HepG2 (cell line): ENCODE measurements at regions not wholly inside any gene's neighbourhood (a gene's known extent, or its start where the extent isn't known, plus 50 kb on each side); places are given as distances from the start of the nearest gene placed in this dataset.

Experiments used
- ATAC-seq: fragments of 200-7000 bp; cut with Tn5 transposase; 3 replicates; pipeline ENCODE4 v1.9.1; 2020; ENCODE audit warnings: mild to moderate bottlenecking, moderate library complexity
- BruUV-seq: library from RNA; stranded (reverse); fragments of 400-500 nt; replicated peaks from 2 replicates; lab custom pipeline; 2021; lab: Mats Ljungman, UMichigan
- CTCF ChIA-PET: fragments of 300-600 bp; formaldehyde crosslinking; extraction: SDS; loops from one replicate; lab custom pipeline; 2021; ENCODE audit warnings: low total read pairs, inconsistent platforms, low intra/inter-chr PET ratio; lab: Yijun Ruan, JAX
- POLR2A ChIA-PET: fragments of 350-600 bp; sonication (Branson Sonifier 250); formaldehyde crosslinking; loops from one replicate; lab custom pipeline; 2020; ENCODE audit warnings: antibody characterized with exemption, inconsistent platforms; lab: Yijun Ruan, JAX
- DNase-seq: peaks from one replicate; pipeline ENCODE4 v3.0.0-alpha.2; 2015; ENCODE audit warnings: low spot score
- FAIRE-seq: peaks from 3 replicates; lab custom pipeline; 2011; peaks lifted over from hg19 to GRCh38; lab: Jason Lieb, UNC
- H2AFZ ChIP-seq: one replicate; pipeline ENCODE4 v1.6.1; 2011; ENCODE audit warnings: low read length, inconsistent platforms
- H3K27ac ChIP-seq: fragments of 300-600 bp; 3 replicates; pipeline ENCODE4 v1.8.0; 2011; ENCODE audit warnings: mixed run types, mild to moderate bottlenecking, mixed read lengths, low read length, inconsistent platforms; ENCODE audit not compliant: insufficient read depth; ENCODE audit errors: extremely low read length
- H3K27me3 ChIP-seq, 2 experiments: fragments of 200-600 bp in 1 of 2; 2 replicates in 1 of 2; 3 replicates in 1 of 2; pipeline versions ENCODE4 v1.6.0 to v1.8.0; 2011; ENCODE audit warnings: low read length in 2 of 2, mild to moderate bottlenecking in 2 of 2, moderate library complexity in 2 of 2, inconsistent platforms in 1 of 2; ENCODE audit not compliant: insufficient read depth in 2 of 2, control insufficient read depth in 1 of 2
- H3K36me3 ChIP-seq, 2 experiments: fragments of 200-600 bp in 1 of 2; replicated peaks in 1 of 2; 2 replicates in 1 of 2; 3 replicates in 1 of 2; pipeline versions ENCODE4 v1.5.1 to v1.8.0; 2011; ENCODE audit warnings: low read length in 2 of 2, inconsistent platforms in 1 of 2; ENCODE audit not compliant: insufficient read depth in 2 of 2, control insufficient read depth in 1 of 2
- H3K4me1 ChIP-seq: 2 replicates; pipeline ENCODE4 v1.5.1; 2012; ENCODE audit warnings: low read length, inconsistent platforms; ENCODE audit not compliant: insufficient read depth
- H3K4me2 ChIP-seq: 2 replicates; pipeline ENCODE4 v1.6.0; 2011; ENCODE audit warnings: low read depth, low read length, inconsistent platforms
- H3K4me3 ChIP-seq, 3 experiments: fragments of 200-600 bp in 1 of 3; sonication (generic), shearing (Covaris generic) in 1 of 3; replicated peaks in 1 of 3; 2 replicates each; pipeline ENCODE4 v1.5.1; 2011 to 2016; ENCODE audit warnings: low read length in 3 of 3, inconsistent platforms in 2 of 3, low read depth in 2 of 3, mild to moderate bottlenecking in 2 of 3, control low read depth in 1 of 3, mixed read lengths in 1 of 3; ENCODE audit not compliant: insufficient read depth in 1 of 3
- H3K79me2 ChIP-seq: one replicate; pipeline ENCODE4 v1.6.1; 2011; ENCODE audit warnings: low read length, inconsistent platforms; ENCODE audit not compliant: insufficient read depth
- H3K9ac ChIP-seq: 2 replicates; pipeline ENCODE4 v1.6.0; 2011; ENCODE audit warnings: mild to moderate bottlenecking, low read depth, low read length, inconsistent platforms; ENCODE audit not compliant: insufficient read depth
- H3K9me3 ChIP-seq: 2 replicates; pipeline ENCODE4 v1.5.1; 2012; ENCODE audit warnings: mild to moderate bottlenecking, low read length
- H4K20me1 ChIP-seq: 2 replicates; pipeline ENCODE4 v1.6.0; 2011; ENCODE audit warnings: inconsistent platforms, mild to moderate bottlenecking, low read length, moderate library complexity; ENCODE audit not compliant: insufficient read depth
- GABPB1 ChIP-seq: IDR thresholded peaks from 2 replicates; pipeline ENCODE4 v1.6.1; 2016; ENCODE audit warnings: mild to moderate bottlenecking, missing genetic modification reagents, moderate library complexity, missing compliant biosample characterization
- NFRKB ChIP-seq: fragments of 450-650 bp; IDR thresholded peaks from 2 replicates; pipeline ENCODE4 v1.6.1; 2017
- PAX8 ChIP-seq: sonication (generic); formaldehyde crosslinking; IDR thresholded peaks from 2 replicates; pipeline ENCODE4 v1.8.0; 2022; ENCODE audit warnings: mild to moderate bottlenecking, missing genetic modification reagents, borderline replicate concordance
- PCBP2 ChIP-seq: fragments of 200-400 bp; formaldehyde crosslinking; optimal IDR thresholded peaks from 2 replicates; pipeline ENCODE3; 2018; ENCODE audit warnings: low read length, low read depth; ENCODE audit not compliant: poor library complexity, severe bottlenecking
- SMARCC2 ChIP-seq: fragments of 450-650 bp; IDR thresholded peaks from 2 replicates; pipeline ENCODE4 v1.6.1; 2017; ENCODE audit warnings: antibody characterized with exemption, mild to moderate bottlenecking
- ZNF678 ChIP-seq: sonication (generic); formaldehyde crosslinking; IDR thresholded peaks from 2 replicates; pipeline ENCODE4 v1.4.0; 2020; ENCODE audit warnings: mild to moderate bottlenecking, missing genetic modification reagents
- WGBS: methylation state at CpG from one replicate; pipeline ENCODE4 v1.1.6; 2017; ENCODE audit warnings: low lambda C conversion rate; 5-methylcytosine and 5-hydroxymethylcytosine counted together
- in situ Hi-C: cut with HindIII; loops from 2 replicates; pipeline ENCODE4 v1.10.0; 2017; ENCODE audit warnings: low pct_unique_long_range_greater_than_20kb; ENCODE audit not compliant: extremely low pct_ligation_motif_present
- intact Hi-C: fragments of 100-400 bp; cut with micrococcal nuclease; formaldehyde crosslinking; loops from one replicate; pipeline ENCODE4 v1.10.0; 2022; ENCODE audit not compliant: unreplicated experiment
- TF ChIP-seq, protein P1 (sequence below): IDR thresholded peaks from 2 replicates; pipeline ENCODE4 v1.6.1; 2016; ENCODE audit warnings: missing genetic modification reagents, missing compliant biosample characterization
- TF ChIP-seq, protein P2 (sequence below): sonication (generic); formaldehyde crosslinking; IDR thresholded peaks from 2 replicates; pipeline ENCODE4 v1.5.0; 2020; ENCODE audit warnings: mild to moderate bottlenecking, missing genetic modification reagents
- TF ChIP-seq, protein P3 (sequence below): sonication (generic); formaldehyde crosslinking; IDR thresholded peaks from 2 replicates; pipeline ENCODE4 v1.5.0; 2020; ENCODE audit warnings: mild to moderate bottlenecking, missing genetic modification reagents

DNA sequence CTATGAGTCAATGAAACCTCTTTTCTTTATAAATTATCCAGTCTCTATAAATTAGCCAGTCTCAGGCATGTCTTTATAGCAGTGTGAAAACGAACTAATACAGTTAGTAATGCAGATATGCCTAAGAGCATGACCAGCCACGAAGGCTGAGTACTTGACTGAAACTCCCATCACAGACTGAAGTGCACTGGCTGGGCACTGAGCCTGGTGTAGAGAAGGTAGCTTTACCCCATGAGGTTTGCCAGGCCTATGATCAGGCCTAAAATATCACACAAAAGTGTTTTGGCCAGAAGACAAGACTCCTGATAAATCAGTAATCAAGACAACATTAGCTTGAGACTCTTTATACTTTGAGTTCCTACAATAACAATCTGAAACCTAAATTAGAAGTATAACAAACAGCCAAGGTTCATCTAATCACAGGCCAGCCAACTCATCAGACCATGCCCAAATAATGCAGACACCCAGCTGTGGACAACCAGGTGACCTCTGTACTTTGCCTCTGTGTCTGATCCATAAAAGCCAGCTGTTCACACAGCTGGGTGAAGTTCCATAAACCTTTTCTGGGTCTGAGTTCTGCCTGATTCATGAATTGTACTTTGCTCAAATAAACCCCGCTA is 771.8 kb upstream of the SLITRK1 start:
- Histone ChIP-seq H3K9ac (no peak overlapping the region), H3K4me1 (no peaks in the 10 kb centered on the region), H2AFZ (no peak overlapping the region), H3K27ac (no peak overlapping the region), H4K20me1 (no peaks in the 10 kb centered on the region), H3K4me2 (no peak overlapping the region), H3K79me2 (no peaks in the 10 kb centered on the region), H3K9me3 (no peaks in the 10 kb centered on the region), H3K4me3 (no peak overlapping the region), H3K27me3 (no peaks in the 10 kb centered on the region)
- FAIRE-seq (no peak), DNase-seq (no peak), ATAC-seq (no peak)
- in situ Hi-C loops = no loop called here
- POLR2A ChIA-PET = no interaction called here
- BruUV-seq = no TSS peak
- CTCF ChIA-PET = no interaction called here
- 5% methylated on average over 3 of the region's 3 CpGs for WGBS
- intact Hi-C loops = no loop called here
- TF ChIP-seq, protein P1, sequence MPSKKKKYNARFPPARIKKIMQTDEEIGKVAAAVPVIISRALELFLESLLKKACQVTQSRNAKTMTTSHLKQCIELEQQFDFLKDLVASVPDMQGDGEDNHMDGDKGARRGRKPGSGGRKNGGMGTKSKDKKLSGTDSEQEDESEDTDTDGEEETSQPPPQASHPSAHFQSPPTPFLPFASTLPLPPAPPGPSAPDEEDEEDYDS (CRISPR knock-in tag) = no peak
- TF ChIP-seq NFRKB (no peak), SMARCC2 (no peak), ZNF678 (CRISPR knock-in tag) (no peak), PCBP2 (no peak), GABPB1 (CRISPR knock-in tag) (no peak), PAX8 (CRISPR knock-in tag) (no peak)
- TF ChIP-seq, protein P2, sequence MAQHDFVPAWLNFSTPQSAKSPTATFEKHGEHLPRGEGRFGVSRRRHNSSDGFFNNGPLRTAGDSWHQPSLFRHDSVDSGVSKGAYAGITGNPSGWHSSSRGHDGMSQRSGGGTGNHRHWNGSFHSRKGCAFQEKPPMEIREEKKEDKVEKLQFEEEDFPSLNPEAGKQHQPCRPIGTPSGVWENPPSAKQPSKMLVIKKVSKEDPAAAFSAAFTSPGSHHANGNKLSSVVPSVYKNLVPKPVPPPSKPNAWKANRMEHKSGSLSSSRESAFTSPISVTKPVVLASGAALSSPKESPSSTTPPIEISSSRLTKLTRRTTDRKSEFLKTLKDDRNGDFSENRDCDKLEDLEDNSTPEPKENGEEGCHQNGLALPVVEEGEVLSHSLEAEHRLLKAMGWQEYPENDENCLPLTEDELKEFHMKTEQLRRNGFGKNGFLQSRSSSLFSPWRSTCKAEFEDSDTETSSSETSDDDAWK (CRISPR knock-in tag) = no peak
- TF ChIP-seq, protein P3, sequence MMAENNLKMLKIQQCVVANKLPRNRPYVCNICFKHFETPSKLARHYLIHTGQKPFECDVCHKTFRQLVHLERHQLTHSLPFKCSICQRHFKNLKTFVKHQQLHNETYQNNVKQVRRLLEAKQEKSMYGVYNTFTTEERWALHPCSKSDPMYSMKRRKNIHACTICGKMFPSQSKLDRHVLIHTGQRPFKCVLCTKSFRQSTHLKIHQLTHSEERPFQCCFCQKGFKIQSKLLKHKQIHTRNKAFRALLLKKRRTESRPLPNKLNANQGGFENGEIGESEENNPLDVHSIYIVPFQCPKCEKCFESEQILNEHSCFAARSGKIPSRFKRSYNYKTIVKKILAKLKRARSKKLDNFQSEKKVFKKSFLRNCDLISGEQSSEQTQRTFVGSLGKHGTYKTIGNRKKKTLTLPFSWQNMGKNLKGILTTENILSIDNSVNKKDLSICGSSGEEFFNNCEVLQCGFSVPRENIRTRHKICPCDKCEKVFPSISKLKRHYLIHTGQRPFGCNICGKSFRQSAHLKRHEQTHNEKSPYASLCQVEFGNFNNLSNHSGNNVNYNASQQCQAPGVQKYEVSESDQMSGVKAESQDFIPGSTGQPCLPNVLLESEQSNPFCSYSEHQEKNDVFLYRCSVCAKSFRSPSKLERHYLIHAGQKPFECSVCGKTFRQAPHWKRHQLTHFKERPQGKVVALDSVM (CRISPR knock-in tag) = no peak
- TF ChIP-seq, all 625 proteins: peak for 0
- no peaks in the 10 kb centered on the region for H3K36me3 ChIP-seq
